ENCODE measurements at regions not wholly inside any gene's neighbourhood (a gene's known extent, or its start where the extent isn't known, plus 50 kb on each side); places are given as distances from the start of the nearest gene placed in this dataset.

- Histone ChIP-seq H3K36me3 (ENCODE audit: control insufficient read depth, insufficient read depth, low read length) (no peaks in the 10 kb centered on the region), H3K9me3 (ENCODE audit: control insufficient read depth, insufficient read depth, low read depth, low read length) (no peaks in the 10 kb centered on the region), H3K4me3 (ENCODE audit: low read depth in 2 of 2, low read length in 2 of 2) (no peak overlapping the region), H3K27me3 (ENCODE audit: control insufficient read depth, insufficient read depth, low read length) (no peaks in the 10 kb centered on the region), H3K27ac (ENCODE audit: low read length) (no peak overlapping the region), H3K4me1 (ENCODE audit: control insufficient read depth, insufficient read depth, low read length) (no peaks in the 10 kb centered on the region)
- in situ Hi-C loops (cut with HindIII; ENCODE audit: low pct_unique_long_range_greater_than_20kb, low sequenced_read_pairs) = no loop called here
- DNase-seq (ENCODE audit: low read depth, low spot score) = no peak
- no TSS peak for BruUV-seq (replicated peaks)
- intact Hi-C loops (cut with micrococcal nuclease; ENCODE audit: unreplicated experiment) = no loop called here
- CTCF ChIA-PET = no interaction called here
- TF ChIP-seq TCF7L2 (IDR thresholded peaks at IDR 0.05; ENCODE audit: low read depth, low read length) (no peak), SIN3A (IDR thresholded peaks at IDR 0.05; ENCODE audit: borderline replicate concordance, insufficient read depth, low read depth, low read length) (no peak), POLR2AphosphoS5 (IDR thresholded peaks at IDR 0.05; ENCODE audit: low read depth, low read length) (no peak), CTCF (IDR thresholded peaks at IDR 0.05) (no peak)
- TF ChIP-seq, protein P1, sequence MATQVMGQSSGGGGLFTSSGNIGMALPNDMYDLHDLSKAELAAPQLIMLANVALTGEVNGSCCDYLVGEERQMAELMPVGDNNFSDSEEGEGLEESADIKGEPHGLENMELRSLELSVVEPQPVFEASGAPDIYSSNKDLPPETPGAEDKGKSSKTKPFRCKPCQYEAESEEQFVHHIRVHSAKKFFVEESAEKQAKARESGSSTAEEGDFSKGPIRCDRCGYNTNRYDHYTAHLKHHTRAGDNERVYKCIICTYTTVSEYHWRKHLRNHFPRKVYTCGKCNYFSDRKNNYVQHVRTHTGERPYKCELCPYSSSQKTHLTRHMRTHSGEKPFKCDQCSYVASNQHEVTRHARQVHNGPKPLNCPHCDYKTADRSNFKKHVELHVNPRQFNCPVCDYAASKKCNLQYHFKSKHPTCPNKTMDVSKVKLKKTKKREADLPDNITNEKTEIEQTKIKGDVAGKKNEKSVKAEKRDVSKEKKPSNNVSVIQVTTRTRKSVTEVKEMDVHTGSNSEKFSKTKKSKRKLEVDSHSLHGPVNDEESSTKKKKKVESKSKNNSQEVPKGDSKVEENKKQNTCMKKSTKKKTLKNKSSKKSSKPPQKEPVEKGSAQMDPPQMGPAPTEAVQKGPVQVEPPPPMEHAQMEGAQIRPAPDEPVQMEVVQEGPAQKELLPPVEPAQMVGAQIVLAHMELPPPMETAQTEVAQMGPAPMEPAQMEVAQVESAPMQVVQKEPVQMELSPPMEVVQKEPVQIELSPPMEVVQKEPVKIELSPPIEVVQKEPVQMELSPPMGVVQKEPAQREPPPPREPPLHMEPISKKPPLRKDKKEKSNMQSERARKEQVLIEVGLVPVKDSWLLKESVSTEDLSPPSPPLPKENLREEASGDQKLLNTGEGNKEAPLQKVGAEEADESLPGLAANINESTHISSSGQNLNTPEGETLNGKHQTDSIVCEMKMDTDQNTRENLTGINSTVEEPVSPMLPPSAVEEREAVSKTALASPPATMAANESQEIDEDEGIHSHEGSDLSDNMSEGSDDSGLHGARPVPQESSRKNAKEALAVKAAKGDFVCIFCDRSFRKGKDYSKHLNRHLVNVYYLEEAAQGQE (IDR thresholded peaks at IDR 0.05; ENCODE audit: insufficient read depth in 1 of 2, low read depth in 2 of 2, low read length in 1 of 2) = no peak
- no peak for ATAC-seq
- POLR2A ChIA-PET = no interaction called here
These were observed 482.1 kb upstream of the RGS18 start for GRCh38 chr1:191675856-191676783.

GRCh38 chr1:191685669-191686068 is 472.6 kb upstream of the RGS18 start:
- Histone ChIP-seq H3K4me1 (ENCODE audit: control insufficient read depth, insufficient read depth, low read length) (no peaks in the 10 kb centered on the region), H3K27ac (ENCODE audit: low read length) (no peak overlapping the region), H3K4me3 (ENCODE audit: low read depth in 2 of 2, low read length in 2 of 2) (no peak overlapping the region), H3K36me3 (ENCODE audit: control insufficient read depth, insufficient read depth, low read length) (no peaks in the 10 kb centered on the region), H3K9me3 (ENCODE audit: control insufficient read depth, insufficient read depth, low read depth, low read length) (no peaks in the 10 kb centered on the region), H3K27me3 (ENCODE audit: control insufficient read depth, insufficient read depth, low read length) (no peaks in the 10 kb centered on the region)
- ATAC-seq = no peak
- no TSS peak for BruUV-seq (replicated peaks)
- in situ Hi-C loops (cut with HindIII; ENCODE audit: low pct_unique_long_range_greater_than_20kb, low sequenced_read_pairs) = no loop called here
- TF ChIP-seq CTCF (IDR thresholded peaks at IDR 0.05) (no peak), POLR2AphosphoS5 (IDR thresholded peaks at IDR 0.05; ENCODE audit: low read depth, low read length) (no peak), SIN3A (IDR thresholded peaks at IDR 0.05; ENCODE audit: borderline replicate concordance, insufficient read depth, low read depth, low read length) (no peak), TCF7L2 (IDR thresholded peaks at IDR 0.05; ENCODE audit: low read depth, low read length) (no peak)
- TF ChIP-seq, protein P1 (IDR thresholded peaks at IDR 0.05; ENCODE audit: insufficient read depth in 1 of 2, low read depth in 2 of 2, low read length in 1 of 2) = no peak
- intact Hi-C loops (cut with micrococcal nuclease; ENCODE audit: unreplicated experiment) = no loop called here
- CTCF ChIA-PET = no interaction called here
- POLR2A ChIA-PET = no interaction called here
- DNase-seq (ENCODE audit: low read depth, low spot score) = no peak
